Transverse colon (tissue), 4 donors: ENCODE measurements at regions not wholly inside any gene's neighbourhood (a gene's known extent, or its start where the extent isn't known, plus 50 kb on each side); places are given as distances from the start of the nearest gene placed in this dataset.

Experiments used
- DNase-seq: peaks from one replicate; pipeline ENCODE4 v3.0.0-alpha.2; 2019
- H3K27ac ChIP-seq, 4 donors: fragments of 200-600 bp; sonication (generic); 2 replicates each; pipeline ENCODE4 v1.5.1; 2016 to 2018; ENCODE audit warnings: inconsistent platforms in 4 of 4
- H3K27me3 ChIP-seq: fragments of 200-600 bp; sonication (generic); 2 replicates; pipeline ENCODE4 v1.5.1; 2017; ENCODE audit warnings: inconsistent platforms
- H3K36me3 ChIP-seq, 4 donors: fragments of 200-600 bp; sonication (generic); 2 replicates each; pipeline ENCODE4 v1.5.1; 2017 to 2019; ENCODE audit warnings: inconsistent platforms in 4 of 4
- H3K4me1 ChIP-seq, 4 donors: fragments of 200-600 bp; sonication (generic); 2 replicates each; pipeline ENCODE4 v1.5.1; 2017 to 2020; ENCODE audit warnings: inconsistent platforms in 4 of 4
- H3K4me3 ChIP-seq, 4 donors: fragments of 200-600 bp; sonication (generic); 1 replicate in 1 of 4; 2 replicates in 3 of 4; pipeline versions ENCODE4 v1.5.1 to v1.6.1; 2017 to 2019; ENCODE audit warnings: inconsistent platforms in 4 of 4
- H3K9me3 ChIP-seq, 2 donors: fragments of 200-600 bp; sonication (generic); 2 replicates each; pipeline ENCODE4 v1.5.1; 2017 to 2019; ENCODE audit warnings: inconsistent platforms in 2 of 2
- EP300 ChIP-seq: sonication (generic); formaldehyde crosslinking; IDR thresholded peaks from one replicate; pipeline ENCODE4 v1.6.1; 2017; ENCODE audit warnings: antibody characterized with exemption, low read depth
- POLR2A ChIP-seq: fragments of 450-650 bp; IDR thresholded peaks from one replicate; pipeline ENCODE4 v1.6.1; 2016; ENCODE audit warnings: antibody characterized with exemption, mild to moderate bottlenecking, moderate library complexity
- POLR2AphosphoS5 ChIP-seq, 3 donors: sonication (generic); formaldehyde crosslinking; IDR thresholded peaks; one replicate each; pipeline ENCODE4 v1.6.1; 2016; ENCODE audit warnings: antibody characterized with exemption in 3 of 3
- WGBS, 2 donors: methylation state at CpG; one replicate each; pipeline ENCODE4 v1.1.5; 2018; ENCODE audit warnings: low coverage in 1 of 2; 5-methylcytosine and 5-hydroxymethylcytosine counted together
- in situ Hi-C, 4 donors: fragments of 200-750 bp; cut with MboI; loops; one replicate each; pipeline versions ENCODE4 v1.15.0 to v1.15.1; 2017; ENCODE audit warnings: low sequenced_read_pairs in 3 of 4, low pct_ligation_motif_present in 1 of 4, low pct_unique_long_range_greater_than_20kb in 1 of 4
- intact Hi-C: fragments of 100-400 bp; cut with DNase I; formaldehyde crosslinking; loops from one replicate; pipeline ENCODE4 v1.15.1; 2023; ENCODE audit warnings: low total_unique reads
- TF ChIP-seq, protein P1 (sequence below), 5 experiments: fragments of 200-600 bp in 3 of 5; fragments of 450-650 bp in 2 of 5; sonication (generic) in 3 of 5; IDR thresholded peaks; 1 replicate in 2 of 5; 2 replicates in 3 of 5; pipeline ENCODE4 v1.5.1; 2016 to 2017; ENCODE audit warnings: antibody characterized with exemption in 5 of 5, inconsistent platforms in 3 of 5, mild to moderate bottlenecking in 2 of 5, moderate library complexity in 1 of 5

DNA sequence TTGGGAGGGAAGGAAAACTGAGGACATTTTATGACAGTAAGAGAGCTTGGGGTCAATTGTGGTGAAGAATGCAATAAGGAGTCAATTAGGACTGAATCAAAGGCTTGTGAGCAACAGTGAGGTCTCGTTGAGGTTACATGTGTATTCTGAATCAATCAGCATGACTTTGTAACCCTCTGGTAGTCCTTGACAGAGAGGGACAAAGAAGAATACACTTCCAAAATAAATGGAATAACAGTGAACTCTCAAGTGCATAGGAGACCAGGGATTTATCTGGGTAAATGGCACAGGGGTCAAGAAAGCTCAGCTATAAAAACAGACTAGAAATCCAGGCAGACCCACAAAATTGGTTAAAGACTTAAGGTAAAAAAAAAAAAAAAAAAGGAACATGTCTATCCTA lies 85.1 kb upstream of the NAV3 start:
- in situ Hi-C loops: no loop called here
- intact Hi-C loops: no loop called here
- TF ChIP-seq, protein P1, sequence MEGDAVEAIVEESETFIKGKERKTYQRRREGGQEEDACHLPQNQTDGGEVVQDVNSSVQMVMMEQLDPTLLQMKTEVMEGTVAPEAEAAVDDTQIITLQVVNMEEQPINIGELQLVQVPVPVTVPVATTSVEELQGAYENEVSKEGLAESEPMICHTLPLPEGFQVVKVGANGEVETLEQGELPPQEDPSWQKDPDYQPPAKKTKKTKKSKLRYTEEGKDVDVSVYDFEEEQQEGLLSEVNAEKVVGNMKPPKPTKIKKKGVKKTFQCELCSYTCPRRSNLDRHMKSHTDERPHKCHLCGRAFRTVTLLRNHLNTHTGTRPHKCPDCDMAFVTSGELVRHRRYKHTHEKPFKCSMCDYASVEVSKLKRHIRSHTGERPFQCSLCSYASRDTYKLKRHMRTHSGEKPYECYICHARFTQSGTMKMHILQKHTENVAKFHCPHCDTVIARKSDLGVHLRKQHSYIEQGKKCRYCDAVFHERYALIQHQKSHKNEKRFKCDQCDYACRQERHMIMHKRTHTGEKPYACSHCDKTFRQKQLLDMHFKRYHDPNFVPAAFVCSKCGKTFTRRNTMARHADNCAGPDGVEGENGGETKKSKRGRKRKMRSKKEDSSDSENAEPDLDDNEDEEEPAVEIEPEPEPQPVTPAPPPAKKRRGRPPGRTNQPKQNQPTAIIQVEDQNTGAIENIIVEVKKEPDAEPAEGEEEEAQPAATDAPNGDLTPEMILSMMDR (IDR thresholded peaks at IDR 0.05): no peak
- TF ChIP-seq POLR2AphosphoS5 (IDR thresholded peaks at IDR 0.05) (no peak), EP300 (no peak), POLR2A (no peak)
- DNase-seq: no peak
- Histone ChIP-seq H3K27me3 (no peaks in the 10 kb centered on the region), H3K4me1 (no peaks in the 10 kb centered on the region), H3K36me3 (no peaks in the 10 kb centered on the region), H3K4me3 (no peak overlapping the region), H3K9me3 (no peaks in the 10 kb centered on the region), H3K27ac (no peak overlapping the region)
- 50 to 79% methylated on average over 1 of the region's 1 CpG for whole genome bisulfite sequencing, 2 donors

DNA sequence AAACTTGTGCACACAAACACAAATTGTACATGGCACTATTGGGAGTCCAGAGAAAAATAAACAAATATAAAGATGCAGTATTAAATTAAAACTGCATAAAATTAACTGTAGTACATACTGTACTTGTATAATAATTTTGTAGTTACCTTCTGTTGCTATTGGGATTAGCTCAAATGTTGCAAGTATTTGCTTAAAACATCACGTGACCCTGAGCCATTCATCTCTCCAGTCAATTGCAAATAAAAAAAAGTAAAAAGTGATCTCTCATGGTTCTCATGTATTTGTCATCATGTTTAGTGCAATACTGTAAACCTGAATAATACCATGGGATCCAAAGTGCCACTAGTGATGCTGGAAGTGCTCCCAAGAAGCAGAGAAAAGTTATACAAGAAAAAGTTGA lies 88.1 kb upstream of the NAV3 start:
- no peak overlapping the region for H3K27ac ChIP-seq
- no peaks in the 10 kb centered on the region for H3K4me1 ChIP-seq
- no peaks in the 10 kb centered on the region for H3K9me3 ChIP-seq
- in situ Hi-C loops (no loop called here), intact Hi-C loops (no loop called here)
- no peak for DNase-seq
- no peaks in the 10 kb centered on the region for H3K27me3 ChIP-seq
- TF ChIP-seq POLR2AphosphoS5 (IDR thresholded peaks at IDR 0.05) (no peak), EP300 (no peak), POLR2A (no peak)
- TF ChIP-seq, protein P1 (IDR thresholded peaks at IDR 0.05): no peak
- no peak overlapping the region for H3K4me3 ChIP-seq
- no peaks in the 10 kb centered on the region for H3K36me3 ChIP-seq
- 52 to 60% methylated on average over 1 of the region's 1 CpG for WGBS, 2 donors

DNA sequence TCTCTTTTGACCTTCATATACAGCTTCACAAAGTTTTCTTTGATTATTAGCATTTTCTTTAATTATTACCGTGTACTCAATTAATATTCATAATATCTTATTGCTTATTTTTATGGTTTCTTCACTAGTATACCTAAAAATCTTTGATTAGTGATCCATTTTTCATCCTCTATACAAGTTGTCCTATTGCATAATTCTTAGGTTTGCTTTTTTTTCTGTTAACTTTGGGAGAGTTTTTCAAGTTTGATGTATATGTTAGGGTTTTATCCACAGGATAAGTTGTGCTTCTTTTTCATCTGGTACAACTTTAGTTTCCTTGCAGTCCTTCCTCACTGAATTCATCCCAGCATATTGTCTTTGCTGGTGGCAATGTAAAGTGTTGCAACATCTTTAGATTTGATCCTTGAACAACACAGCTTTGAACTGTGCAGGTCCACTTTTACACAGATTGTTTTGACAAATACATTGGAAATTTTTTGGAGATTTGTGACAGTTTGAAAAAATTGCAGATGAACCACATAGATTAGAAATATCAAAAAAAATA lies 88.6 kb upstream of the NAV3 start:
- WGBS, 2 donors: 75 to 97% methylated on average over 1 of the region's 1 CpG
- H3K27ac ChIP-seq: no peak overlapping the region
- H3K9me3 ChIP-seq: no peaks in the 10 kb centered on the region
- TF ChIP-seq EP300 (no peak), POLR2A (no peak), POLR2AphosphoS5 (IDR thresholded peaks at IDR 0.05) (no peak)
- TF ChIP-seq, protein P1 (IDR thresholded peaks at IDR 0.05): no peak
- no peaks in the 10 kb centered on the region for H3K27me3 ChIP-seq
- intact Hi-C loops (no loop called here), in situ Hi-C loops (no loop called here)
- no peaks in the 10 kb centered on the region for H3K36me3 ChIP-seq
- no peak for DNase-seq
- H3K4me1 ChIP-seq: no peaks in the 10 kb centered on the region
- H3K4me3 ChIP-seq: no peak overlapping the region

DNA sequence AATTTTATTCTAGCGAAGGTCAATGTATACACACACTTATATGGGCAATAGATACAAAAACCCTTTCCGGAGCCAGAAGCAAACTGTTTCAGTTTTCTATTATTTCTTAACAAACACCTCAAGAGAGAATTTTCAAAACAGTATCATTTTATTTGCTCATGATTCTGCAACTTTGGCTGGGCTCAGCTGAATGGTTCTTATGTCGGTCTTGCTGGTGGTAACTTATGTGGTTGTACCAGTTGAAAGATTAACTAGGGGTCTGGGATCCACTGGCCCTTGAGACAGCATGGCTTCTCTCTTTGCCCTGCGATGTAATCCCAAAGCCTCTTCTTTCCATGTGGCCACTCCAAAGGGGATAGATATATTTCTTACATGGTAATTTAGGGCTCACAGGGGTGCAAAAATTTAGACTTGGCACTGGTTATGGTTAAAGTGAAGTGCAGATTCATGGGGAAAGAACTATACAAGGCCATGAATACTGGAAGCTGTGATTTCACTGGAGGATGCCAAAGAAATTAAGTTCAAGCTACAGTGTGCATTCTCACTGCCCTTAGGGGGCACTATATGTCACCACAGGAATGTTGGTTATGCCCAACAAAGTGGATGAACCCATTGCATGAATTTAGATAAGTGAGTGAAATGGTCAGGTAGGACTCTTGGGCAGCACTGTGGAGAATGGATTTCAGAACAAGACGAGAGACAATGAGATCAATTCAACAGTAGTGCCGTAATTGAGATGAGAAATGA lies 94.3 kb upstream of the NAV3 start:
- DNase-seq: no peak
- intact Hi-C loops: no loop called here
- Histone ChIP-seq H3K27ac (no peak overlapping the region), H3K4me3 (no peak overlapping the region), H3K4me1 (no peaks in the 10 kb centered on the region), H3K36me3 (no peaks in the 10 kb centered on the region), H3K9me3 (no peaks in the 10 kb centered on the region), H3K27me3 (no peaks in the 10 kb centered on the region)
- in situ Hi-C loops: no loop called here
- TF ChIP-seq POLR2AphosphoS5 (IDR thresholded peaks at IDR 0.05): no peak
- TF ChIP-seq EP300: no peak
- no peak for TF ChIP-seq POLR2A
- TF ChIP-seq, protein P1 (IDR thresholded peaks at IDR 0.05): no peak
- 88 to 90% methylated on average over 6 of the region's 6 CpGs for WGBS, 2 donors
